Stimulated activated naive CD8-positive, alpha-beta T cell treated with anti-CD3 and anti-CD28 coated beads, Interleukin-15, amount 100 ng/mL, for 72 hours (primary cell): ENCODE measurements at regions not wholly inside any gene's neighbourhood (a gene's known extent, or its start where the extent isn't known, plus 50 kb on each side); places are given as distances from the start of the nearest gene placed in this dataset.
"Not testable (repeated sequence)": the region's sequence is repeated elsewhere in the genome, so short reads cannot be mapped to it uniquely, and the experiment has no call there.

Experiments used
- ATAC-seq: fragments of 150-1000 bp; cut with Tn5 transposase; 2 replicates; pipeline ENCODE4 v1.10.0; 2021; ENCODE audit warnings: mild to moderate bottlenecking, moderate library complexity
- DNase-seq, 2 donors: peaks; one replicate each; pipeline ENCODE4 v3.0.0; 2021 to 2022
- H3K27ac Mint-ChIP-seq, 2 donors: one replicate each; pipeline ENCODE4 v1.8.0; 2022; ENCODE audit warnings: mild to moderate bottlenecking in 2 of 2, mixed read lengths in 2 of 2, moderate library complexity in 2 of 2
- H3K27me3 Mint-ChIP-seq: one replicate; pipeline ENCODE4 v1.8.0; 2022; ENCODE audit warnings: mixed read lengths
- H3K4me1 Mint-ChIP-seq: one replicate; pipeline ENCODE4 v1.8.0; 2022; ENCODE audit warnings: mild to moderate bottlenecking, mixed read lengths
- H3K4me3 Mint-ChIP-seq, 2 donors: one replicate each; pipeline ENCODE4 v1.8.0; 2022; ENCODE audit warnings: mild to moderate bottlenecking in 2 of 2, mixed read lengths in 2 of 2, moderate library complexity in 1 of 2
- H3K9me3 Mint-ChIP-seq, 2 donors: one replicate each; pipeline ENCODE4 v1.8.0; 2022; ENCODE audit warnings: mixed read lengths in 2 of 2

DNA sequence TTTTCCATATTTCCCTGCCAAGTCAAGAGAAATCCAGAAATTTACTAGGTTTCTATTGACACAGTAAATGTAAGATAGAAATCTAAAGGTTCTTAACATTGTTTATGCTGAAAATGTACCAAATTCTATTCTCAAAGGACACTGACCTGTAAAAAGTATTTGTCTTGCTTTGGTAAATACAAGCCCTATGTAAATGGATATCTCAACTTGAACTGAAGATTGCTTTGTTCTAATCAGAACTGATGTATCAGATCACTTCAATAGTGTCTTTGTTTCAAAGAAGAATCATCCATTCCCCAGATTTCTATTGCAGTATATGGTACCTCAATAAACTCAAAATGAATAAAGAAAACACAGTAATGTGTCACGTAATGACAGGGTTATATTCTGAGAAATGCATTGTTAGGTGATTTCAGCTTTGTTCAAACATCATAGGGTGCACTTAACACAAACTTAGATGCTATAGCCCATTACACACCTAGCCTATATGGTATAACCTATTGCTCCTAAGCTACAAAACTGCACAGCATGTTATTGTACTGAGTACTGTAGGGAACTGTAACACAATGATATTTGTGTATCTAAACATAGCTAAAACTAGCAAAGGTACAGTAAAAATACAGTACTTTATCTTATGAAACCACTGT is 143.5 kb upstream of the NECTIN3 start:
- Mint-ChIP-seq H3K27me3 (peaks cover 11% of the 10 kb centered on the region), H3K4me1 (no peaks in the 10 kb centered on the region), H3K27ac (no peak overlapping the region), H3K9me3 (no peaks in the 10 kb centered on the region), H3K4me3 (no peak overlapping the region)
- no peak for ATAC-seq
- no peak for DNase-seq

- Mint-ChIP-seq H3K4me3 (no peak overlapping the region), H3K4me1 (no peaks in the 10 kb centered on the region), H3K27me3 (peaks cover 11% of the 10 kb centered on the region), H3K9me3 (no peaks in the 10 kb centered on the region), H3K27ac (no peak overlapping the region)
- no peak for ATAC-seq
- no peak for DNase-seq
Observed at GRCh38 chr3:110929816-110930215, 141.8 kb upstream of the NECTIN3 start.

GRCh38 chr3:110932567-110932966 is 139.0 kb upstream of the NECTIN3 start:
- no peak overlapping the region for H3K4me3 Mint-ChIP-seq
- H3K27me3 Mint-ChIP-seq, result no peaks in the 10 kb centered on the region
- H3K4me1 Mint-ChIP-seq, result no peaks in the 10 kb centered on the region

DNA sequence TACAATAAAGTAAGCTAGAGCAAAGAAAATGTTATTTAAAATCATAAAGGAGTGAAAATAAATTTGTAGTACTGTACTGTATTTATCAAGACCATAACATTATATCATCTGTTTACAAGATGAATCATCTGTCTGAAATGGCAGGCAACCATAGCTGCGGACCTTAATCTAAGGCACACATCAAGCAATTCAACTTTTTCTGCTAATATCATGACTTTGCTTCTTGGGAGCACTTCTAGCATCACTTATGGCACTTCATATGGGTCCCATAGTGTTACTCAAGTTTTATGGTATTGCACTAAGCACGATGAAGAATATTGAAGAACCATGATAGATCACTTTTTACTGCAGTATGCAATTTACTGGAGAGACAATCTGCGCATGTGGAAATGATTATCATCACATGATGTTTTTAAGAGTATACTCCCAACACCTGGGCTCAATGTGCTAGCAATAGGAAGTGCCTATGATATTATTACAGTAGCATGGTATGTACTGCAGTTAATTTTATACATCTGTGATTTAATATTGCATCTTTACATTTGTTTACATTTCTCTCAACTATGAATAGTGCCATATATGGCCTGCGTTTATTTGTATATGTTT is 137.7 kb upstream of the NECTIN3 start:
- Mint-ChIP-seq H3K27me3 (peaks cover 5% of the 10 kb centered on the region), H3K4me3 (no peak overlapping the region), H3K9me3 (no peaks in the 10 kb centered on the region), H3K4me1 (no peaks in the 10 kb centered on the region), H3K27ac (no peak overlapping the region)
- DNase-seq, result no peak
- no peak for ATAC-seq

More at GRCh38 chr3:110932567-110932966, 139.0 kb upstream of the NECTIN3 start:
- H3K9me3 Mint-ChIP-seq, result no peaks in the 10 kb centered on the region
- no peak overlapping the region for H3K27ac Mint-ChIP-seq
- DNase-seq, result no peak
- ATAC-seq, result no peak

DNA sequence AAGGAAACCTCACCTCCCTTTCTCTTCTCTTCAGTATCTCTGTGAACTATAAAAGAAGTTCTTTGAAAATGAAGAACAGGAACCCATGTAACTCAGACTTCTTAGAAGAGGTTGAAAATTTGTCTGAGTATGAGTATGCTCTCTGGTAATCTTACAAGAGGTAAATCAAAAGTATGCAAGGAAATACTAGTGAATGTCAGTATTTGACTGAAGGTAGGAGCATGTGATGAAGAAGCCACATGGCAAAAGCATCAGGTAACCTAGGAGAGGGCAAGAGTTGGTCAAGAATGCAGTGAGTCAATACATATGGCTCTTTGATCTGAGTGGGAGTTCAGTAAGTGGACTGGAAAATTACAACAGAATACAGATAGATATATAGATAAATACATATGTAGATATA is 133.0 kb upstream of the NECTIN3 start:
- no peak overlapping the region for H3K27ac Mint-ChIP-seq
- H3K9me3 Mint-ChIP-seq, result peaks cover 0 to 9% of the 10 kb centered on the region in 2 donors
- H3K4me1 Mint-ChIP-seq, result no peaks in the 10 kb centered on the region
- no peak overlapping the region for H3K4me3 Mint-ChIP-seq
- ATAC-seq (peak; percentile 33), DNase-seq (no peak)
- H3K27me3 Mint-ChIP-seq, result peaks cover 13% of the 10 kb centered on the region

DNA sequence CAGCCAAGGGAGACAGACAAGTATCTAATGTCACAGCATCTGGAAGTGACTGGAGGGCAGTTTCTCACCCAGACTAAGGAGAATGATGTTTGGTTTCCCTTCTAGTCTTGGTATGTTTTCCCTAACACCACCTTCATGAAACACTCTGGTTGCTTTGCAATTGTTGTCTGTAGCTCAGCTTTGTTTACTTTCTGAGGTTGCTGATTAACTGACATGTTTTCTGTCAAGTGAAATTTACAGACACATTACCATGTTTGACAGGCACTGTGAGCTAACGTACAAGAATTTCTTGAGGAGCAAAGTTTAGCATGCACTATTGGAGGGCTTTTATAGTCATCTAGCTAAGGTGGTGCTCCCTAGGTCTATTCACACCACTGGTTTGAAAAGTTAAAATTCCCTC is 131.6 kb upstream of the NECTIN3 start:
- Mint-ChIP-seq H3K4me1 (no peaks in the 10 kb centered on the region), H3K27ac (no peak overlapping the region), H3K9me3 (peaks cover 4 to 9% of the 10 kb centered on the region in 2 donors), H3K4me3 (no peak overlapping the region), H3K27me3 (peaks cover 13% of the 10 kb centered on the region)
- no peak for ATAC-seq
- no peak for DNase-seq

DNA sequence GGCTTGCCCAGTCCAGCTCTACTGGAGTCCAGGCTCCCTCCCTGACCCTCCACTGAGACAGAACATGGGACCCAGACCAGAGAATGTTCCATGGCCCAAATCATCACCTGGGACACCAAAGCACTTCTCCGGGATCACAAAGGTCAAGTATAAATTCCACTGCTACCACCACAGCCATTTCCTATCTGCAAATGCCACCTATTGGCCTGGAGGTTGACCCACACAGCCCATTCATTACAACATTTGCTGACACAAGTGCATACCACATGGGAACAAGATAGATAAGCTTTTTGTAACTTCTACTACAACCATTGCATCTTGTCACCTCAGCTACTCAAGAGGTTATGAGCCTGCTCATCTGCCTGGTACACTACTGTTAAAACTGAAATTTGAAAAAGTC is 126.8 kb upstream of the NECTIN3 start:
- no peaks in the 10 kb centered on the region for H3K27me3 Mint-ChIP-seq
- no peak for ATAC-seq
- H3K27ac Mint-ChIP-seq, result no peak overlapping the region
- peaks cover 36 to 48% of the 10 kb centered on the region in 2 donors for H3K9me3 Mint-ChIP-seq
- no peaks in the 10 kb centered on the region for H3K4me1 Mint-ChIP-seq
- DNase-seq, result no peak
- no peak overlapping the region for H3K4me3 Mint-ChIP-seq

- no peaks in the 10 kb centered on the region for H3K4me1 Mint-ChIP-seq
- H3K27ac Mint-ChIP-seq, result no peak overlapping the region
- H3K9me3 Mint-ChIP-seq, result peaks cover 47 to 64% of the 10 kb centered on the region in 2 donors
- H3K4me3 Mint-ChIP-seq, result no peak overlapping the region
- no peak for ATAC-seq
- no peaks in the 10 kb centered on the region for H3K27me3 Mint-ChIP-seq
- no peak for DNase-seq
Observed at GRCh38 chr3:110946810-110947209, 124.8 kb upstream of the NECTIN3 start.

DNA sequence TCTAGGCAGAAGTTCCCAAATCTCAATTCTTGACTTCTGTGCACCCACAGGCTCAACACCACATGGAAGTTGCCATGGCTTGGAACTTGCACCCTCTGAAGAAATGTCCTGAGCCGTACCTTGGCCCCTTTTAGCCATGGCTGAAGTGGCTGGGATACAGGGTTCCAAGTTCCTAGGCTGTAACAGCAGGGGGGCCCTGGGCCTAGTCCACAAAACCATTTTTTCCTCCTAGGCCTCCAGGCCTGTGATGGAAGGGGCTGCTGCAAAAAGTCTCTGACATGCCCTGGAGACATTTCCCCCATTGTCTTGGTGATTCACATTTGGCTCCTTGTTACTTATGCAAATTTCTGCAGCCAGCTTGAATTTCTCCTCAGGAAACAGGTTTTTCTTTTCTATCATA is 122.4 kb upstream of the NECTIN3 start:
- DNase-seq, H3K4me3 Mint-ChIP-seq, ATAC-seq, H3K27ac Mint-ChIP-seq, H3K4me1 Mint-ChIP-seq, H3K27me3 Mint-ChIP-seq: not testable (repeated sequence)
- peaks cover 47 to 55% of the 10 kb centered on the region in 2 donors for H3K9me3 Mint-ChIP-seq

DNA sequence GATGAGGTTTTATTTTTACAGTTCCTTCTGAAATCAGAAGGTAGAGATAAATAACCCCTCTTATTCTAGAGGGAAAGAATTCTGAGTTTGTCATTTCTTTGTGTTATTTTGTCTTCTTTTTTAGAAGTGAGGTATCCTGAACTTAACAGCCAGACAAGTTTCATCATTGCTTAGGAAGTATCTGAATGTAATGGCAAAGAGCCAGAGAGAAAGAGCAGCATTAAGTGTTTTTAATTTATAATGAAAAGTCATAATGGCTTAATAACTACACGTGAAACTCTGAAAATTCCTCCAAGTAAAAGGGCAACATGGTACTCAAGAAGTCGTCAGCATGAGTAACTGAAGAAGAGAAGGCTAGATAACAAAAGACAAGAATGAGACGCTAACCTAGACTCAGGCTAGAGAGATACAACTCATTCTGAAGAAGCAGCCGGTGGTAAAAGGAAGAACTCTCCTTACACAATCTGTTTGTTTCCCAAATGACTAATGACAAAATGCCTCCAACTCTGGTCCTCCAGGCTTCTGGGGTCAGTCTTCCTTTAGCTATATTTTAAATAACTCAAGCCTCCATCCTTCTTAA is 116.2 kb upstream of the NECTIN3 start:
- DNase-seq (no peak), ATAC-seq (no peak)
- no peak overlapping the region for H3K4me3 Mint-ChIP-seq
- no peaks in the 10 kb centered on the region for H3K27me3 Mint-ChIP-seq
- H3K9me3 Mint-ChIP-seq, result peaks cover 5 to 10% of the 10 kb centered on the region in 2 donors
- H3K27ac Mint-ChIP-seq, result no peak overlapping the region
- H3K4me1 Mint-ChIP-seq, result no peaks in the 10 kb centered on the region

DNA sequence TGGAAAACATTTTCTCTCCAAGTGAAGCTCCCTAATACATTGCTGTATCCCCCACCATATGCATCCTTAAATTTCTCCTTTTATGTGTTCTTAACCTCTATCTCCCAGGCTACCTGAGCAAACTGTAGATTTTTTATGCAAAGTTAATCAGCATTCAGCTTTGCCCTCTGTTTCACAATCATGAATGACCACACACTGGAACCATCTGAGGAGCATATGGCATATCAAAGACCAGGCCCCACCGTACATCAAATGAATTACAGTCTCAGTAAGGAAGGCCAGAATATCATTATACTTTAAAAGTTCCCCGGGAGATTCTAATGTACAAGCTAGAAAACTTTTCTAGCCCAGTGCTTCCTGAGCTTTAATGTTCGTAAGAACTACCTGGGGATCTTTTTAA is 115.5 kb upstream of the NECTIN3 start:
- Mint-ChIP-seq H3K4me1 (no peaks in the 10 kb centered on the region), H3K4me3 (no peak overlapping the region), H3K27ac (no peak overlapping the region), H3K9me3 (peaks cover 0 to 3% of the 10 kb centered on the region in 2 donors), H3K27me3 (no peaks in the 10 kb centered on the region)
- no peak for DNase-seq
- no peak for ATAC-seq

DNA sequence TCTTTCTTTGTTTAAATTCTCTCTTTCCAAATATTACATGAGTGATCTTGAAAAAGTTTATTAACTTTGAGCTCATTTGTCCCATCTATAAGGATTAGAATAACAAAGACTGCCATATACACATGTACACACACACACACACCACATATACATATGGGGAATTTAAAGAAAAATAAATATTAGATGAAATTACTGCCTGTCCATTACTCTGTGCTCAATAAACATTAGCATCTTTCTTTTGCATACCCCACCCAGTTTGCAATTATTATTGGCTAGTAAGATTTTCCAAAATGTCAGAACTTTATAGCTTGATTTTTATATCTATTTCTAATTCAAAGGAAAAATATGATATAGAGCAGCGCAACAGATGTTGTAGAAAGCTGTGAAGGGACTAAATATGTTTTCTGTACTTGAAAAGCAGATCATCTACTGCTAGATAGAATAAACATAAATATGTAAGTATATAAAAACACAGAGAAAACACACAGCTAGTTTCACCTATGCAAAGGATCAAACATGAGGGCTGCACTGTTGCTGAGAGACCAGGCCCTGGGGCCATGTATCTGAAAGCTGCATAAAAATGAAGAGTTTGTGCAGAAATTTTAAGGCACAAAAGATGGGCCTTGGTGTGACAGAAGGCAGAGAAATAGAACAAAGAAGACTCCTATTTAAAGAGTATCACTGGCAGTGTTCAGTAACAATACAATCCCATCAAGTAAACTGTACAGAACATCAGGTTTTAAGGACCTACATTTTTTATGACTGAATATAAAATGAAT is 114.2 kb upstream of the NECTIN3 start:
- ATAC-seq (no peak), DNase-seq (no peak)
- no peak overlapping the region for H3K4me3 Mint-ChIP-seq
- no peak overlapping the region for H3K27ac Mint-ChIP-seq
- no peaks in the 10 kb centered on the region for H3K27me3 Mint-ChIP-seq
- no peaks in the 10 kb centered on the region for H3K4me1 Mint-ChIP-seq
- H3K9me3 Mint-ChIP-seq, result no peaks in the 10 kb centered on the region

GRCh38 chr3:110958313-110959147 is 113.1 kb upstream of the NECTIN3 start:
- Mint-ChIP-seq H3K9me3 (no peaks in the 10 kb centered on the region), H3K4me3 (no peak overlapping the region), H3K27ac (no peak overlapping the region), H3K4me1 (no peaks in the 10 kb centered on the region), H3K27me3 (no peaks in the 10 kb centered on the region)
- DNase-seq (no peak), ATAC-seq (no peak)

GRCh38 chr3:110965976-110966375 is 105.6 kb upstream of the NECTIN3 start:
- Mint-ChIP-seq H3K9me3 (peaks cover 5 to 24% of the 10 kb centered on the region in 2 donors), H3K4me3 (no peak overlapping the region), H3K27ac (no peak overlapping the region), H3K4me1 (no peaks in the 10 kb centered on the region), H3K27me3 (no peaks in the 10 kb centered on the region)
- ATAC-seq (no peak), DNase-seq (no peak)

DNA sequence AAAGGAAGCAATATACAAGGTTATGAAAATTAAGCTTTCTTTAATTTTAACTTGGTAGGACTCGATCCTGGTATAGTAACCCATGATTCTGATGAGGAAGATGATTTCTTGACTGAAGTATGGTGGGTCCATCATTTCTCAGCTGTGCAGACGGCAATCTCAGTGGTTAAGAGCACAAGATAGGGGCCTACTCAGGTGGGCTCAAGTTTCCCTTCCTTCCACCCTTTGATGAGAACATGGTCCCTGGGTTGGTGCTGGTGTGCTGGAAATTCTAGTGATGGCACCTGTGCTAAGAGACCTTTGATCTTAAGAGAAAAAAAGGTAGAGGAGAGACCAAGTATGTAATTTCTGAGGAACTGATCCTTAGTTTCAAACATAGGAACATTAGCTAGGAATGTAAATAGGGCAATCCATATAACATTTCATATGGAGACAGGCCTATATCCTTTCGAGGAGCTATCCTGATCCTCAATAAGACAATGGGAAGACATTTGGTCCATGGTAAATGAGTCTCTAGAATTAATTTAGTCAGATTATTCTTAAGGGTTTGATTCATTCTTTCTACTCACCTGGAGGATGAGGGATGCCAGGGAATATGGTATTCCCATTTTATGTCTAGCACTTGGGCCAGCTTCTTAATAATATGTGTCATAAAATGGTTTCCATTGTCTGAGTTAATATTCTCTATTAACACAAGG is 104.5 kb upstream of the NECTIN3 start:
- Mint-ChIP-seq H3K4me3 (no peak overlapping the region), H3K27me3 (no peaks in the 10 kb centered on the region), H3K9me3 (peaks cover 5 to 24% of the 10 kb centered on the region in 2 donors), H3K27ac (no peak overlapping the region), H3K4me1 (no peaks in the 10 kb centered on the region)
- DNase-seq (no peak), ATAC-seq (no peak)
